AML-193 (cell line): ENCODE measurements at regions not wholly inside any gene's neighbourhood (a gene's known extent, or its start where the extent isn't known, plus 50 kb on each side); places are given as distances from the start of the nearest gene placed in this dataset.
"Not testable (repeated sequence)": the region's sequence is repeated elsewhere in the genome, so short reads cannot be mapped to it uniquely, and the experiment has no call there.

Experiments used
- DNase-seq, 2 experiments: peaks; one replicate each; lab custom pipeline; 2025; lab: John Stamatoyannopoulos, UW

DNA sequence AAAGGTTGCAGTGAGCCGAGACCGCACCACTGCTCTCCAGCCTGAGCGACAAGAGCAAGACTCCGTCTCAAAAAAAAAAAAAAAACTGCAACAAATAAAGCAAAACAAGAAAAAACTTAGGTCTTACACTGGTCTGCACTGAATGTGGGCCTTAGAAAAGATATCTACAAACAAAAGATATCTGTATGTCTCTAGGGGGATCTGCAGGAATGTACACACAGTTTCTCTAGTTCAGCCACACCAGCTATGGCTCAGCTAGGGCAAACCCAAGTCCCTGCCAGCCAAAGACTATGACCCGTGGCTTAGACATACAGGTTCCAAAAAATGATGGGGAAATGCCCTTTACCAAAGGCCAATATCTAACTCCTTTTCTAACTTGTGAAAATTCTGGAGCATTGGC, 202.4 kb upstream of the KAZN start:
- DNase-seq, result no peak

DNA sequence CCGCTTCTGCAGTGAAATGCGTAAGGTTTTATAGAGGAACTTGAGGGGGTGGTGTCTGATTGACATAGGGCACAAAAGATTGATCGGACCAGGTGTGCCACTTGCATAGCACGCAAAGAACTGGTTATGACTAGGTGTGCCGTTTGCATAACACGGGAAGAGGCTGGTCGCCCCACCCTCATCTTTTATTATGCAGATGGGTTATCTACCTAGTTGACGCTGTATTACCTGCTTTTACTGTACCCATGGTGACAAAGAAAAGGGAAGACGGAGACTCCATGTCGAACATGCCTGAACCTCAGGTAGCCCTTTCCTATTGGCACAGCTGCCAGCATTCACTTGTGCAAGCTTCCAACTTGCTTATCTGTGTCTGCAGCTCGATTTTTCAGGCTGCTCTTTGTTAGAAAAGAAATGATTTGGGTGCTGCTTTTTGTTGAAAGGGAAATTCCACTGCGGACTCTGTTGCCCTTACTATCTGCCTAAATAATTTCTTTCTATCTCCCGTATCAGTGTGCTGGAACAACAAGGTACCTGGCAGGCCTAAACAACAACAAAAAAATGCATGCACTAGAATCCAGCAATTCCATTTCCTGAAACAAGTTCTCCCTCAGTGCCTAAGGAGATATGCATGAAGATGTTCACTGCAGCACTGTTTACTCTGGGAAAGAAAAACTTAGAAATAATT, 194.4 kb upstream of the KAZN start:
- no peak for DNase-seq

- no peak for DNase-seq
Observed at GRCh38 chr1:14404862-14405301, 193.6 kb upstream of the KAZN start.

GRCh38 chr1:14412235-14412634, 186.2 kb upstream of the KAZN start:
- no peak for DNase-seq

- DNase-seq, result no peak
Observed at GRCh38 chr1:14413819-14414490, 184.5 kb upstream of the KAZN start.

- no peak for DNase-seq
Observed at GRCh38 chr1:14415396-14415795, 183.1 kb upstream of the KAZN start.

GRCh38 chr1:14419778-14420218, 178.7 kb upstream of the KAZN start:
- DNase-seq, result not testable (repeated sequence)

DNA sequence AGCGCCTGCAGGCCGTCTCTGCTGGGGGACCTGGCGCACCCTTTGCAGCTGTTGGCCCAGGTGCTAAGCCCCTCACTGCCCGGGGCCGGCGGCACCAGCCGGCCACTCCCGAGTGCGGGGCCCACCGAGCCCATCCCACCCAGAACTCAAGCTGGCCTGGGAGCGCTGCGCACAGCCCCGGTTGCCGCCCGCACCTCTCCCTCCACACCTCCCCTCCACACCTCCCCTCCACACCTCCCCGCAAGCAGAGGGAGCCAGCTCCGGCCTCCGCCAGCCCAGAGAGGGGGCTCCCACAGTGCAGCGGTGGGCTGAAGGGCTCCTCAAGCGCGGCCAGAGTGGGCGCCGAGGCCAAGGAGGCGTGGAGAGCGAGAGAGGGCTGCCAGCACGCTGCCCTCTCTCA, 177.8 kb upstream of the KAZN start:
- no peak for DNase-seq

DNA sequence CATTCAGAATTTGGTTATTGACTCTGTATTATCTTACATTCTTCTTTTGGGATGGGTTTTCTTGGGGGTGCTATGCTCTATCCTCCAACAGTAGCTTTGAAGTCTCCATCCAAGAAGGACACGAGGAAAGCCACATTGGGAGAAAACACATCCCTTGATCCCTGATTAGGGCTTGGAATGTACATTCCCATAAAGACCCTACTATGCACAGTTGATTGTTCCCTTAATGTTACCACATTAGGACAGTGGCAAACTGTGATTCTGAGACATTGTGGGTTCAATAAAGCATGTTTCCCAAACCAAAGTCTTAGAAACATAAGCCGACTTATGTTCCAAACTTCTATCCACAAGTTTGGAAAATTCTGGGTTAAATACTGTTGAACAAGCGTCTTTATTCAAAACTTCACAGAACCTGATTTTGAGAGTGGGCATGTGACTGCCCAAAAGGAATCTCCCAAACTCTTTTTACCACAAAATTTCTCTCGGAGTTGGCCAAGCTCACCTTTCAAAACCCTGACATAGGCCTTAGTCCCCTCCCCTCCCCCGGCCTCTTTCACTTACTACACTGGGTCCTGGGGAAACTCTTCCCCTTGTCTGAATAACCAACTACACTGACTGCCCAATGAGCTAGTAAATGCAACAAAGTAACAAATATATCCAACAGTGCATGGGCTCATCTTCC, 177.0 kb upstream of the KAZN start:
- no peak for DNase-seq

DNA sequence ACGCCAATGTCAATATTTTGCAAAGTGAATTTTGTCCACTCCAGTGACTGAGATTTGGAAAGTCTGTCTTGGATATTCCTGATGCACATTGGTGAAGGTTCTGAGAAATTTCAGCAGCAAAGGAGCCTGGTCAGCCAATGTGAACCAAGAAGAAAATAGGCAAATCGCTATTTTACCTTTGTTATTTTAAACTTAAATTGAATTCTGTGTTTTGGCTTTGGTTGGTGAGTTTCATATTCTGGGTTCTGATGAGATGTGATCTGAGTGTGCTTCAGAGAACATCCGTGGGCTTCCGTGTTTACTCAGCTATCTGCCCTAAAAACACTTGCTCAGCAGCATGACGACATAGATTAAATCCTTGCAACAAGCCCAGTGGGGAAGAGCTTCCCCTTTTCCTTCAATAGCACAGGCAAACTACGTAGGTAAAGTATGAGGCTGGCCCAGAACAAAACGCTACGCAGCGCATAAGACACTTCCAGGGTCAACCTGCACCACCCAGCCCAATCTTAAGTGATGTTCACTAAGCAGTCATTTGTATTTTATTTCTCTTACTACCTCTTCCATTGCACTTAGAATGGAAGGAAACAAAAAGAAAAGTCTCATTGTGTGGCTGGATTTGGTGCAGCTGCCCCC, 176.4 kb upstream of the KAZN start:
- no peak for DNase-seq

- DNase-seq, result no peak
Observed at GRCh38 chr1:14424325-14425002, 174.0 kb upstream of the KAZN start.

DNA sequence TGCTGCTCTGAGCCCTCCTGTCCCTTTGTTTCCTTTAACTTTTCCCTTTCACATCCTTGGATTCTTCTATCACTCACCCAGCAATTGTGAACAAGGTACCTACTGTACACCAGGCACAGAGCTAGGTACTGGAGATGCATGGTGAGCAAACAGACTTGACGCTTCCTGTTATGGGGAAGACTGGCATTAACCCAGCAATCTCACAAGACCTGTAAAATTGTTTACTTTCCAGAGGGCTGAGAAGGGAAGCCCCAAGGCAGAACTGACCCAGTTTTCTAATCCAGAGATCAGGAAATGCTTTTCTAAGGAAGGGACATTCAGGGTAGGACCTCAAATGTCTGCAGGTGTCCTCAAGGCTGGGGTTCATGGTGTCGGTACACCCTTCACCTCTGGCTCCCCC, 171.6 kb upstream of the KAZN start:
- no peak for DNase-seq

DNA sequence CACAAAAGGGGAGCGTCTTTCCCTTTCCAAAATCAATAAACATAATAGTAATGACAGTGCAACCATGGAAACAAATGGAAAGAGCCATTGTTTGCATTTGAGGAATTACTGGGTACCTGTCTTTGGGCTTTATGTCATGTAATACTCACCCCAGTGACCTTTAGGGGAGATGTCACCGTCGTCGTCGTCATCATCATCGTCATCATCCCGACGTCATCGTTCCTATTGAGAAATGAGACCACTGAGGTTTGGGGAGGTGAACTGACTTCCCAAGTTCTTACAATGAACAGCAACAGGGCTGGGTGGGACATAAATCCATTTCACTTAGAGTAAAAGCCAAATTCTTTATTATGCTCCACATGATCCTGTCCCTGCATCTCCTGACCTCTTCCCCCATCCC, 168.9 kb upstream of the KAZN start:
- DNase-seq, result no peak

GRCh38 chr1:14432728-14433127, 165.8 kb upstream of the KAZN start:
- DNase-seq, result not testable (repeated sequence)

GRCh38 chr1:14435368-14436023, 163.0 kb upstream of the KAZN start:
- DNase-seq, result no peak

DNA sequence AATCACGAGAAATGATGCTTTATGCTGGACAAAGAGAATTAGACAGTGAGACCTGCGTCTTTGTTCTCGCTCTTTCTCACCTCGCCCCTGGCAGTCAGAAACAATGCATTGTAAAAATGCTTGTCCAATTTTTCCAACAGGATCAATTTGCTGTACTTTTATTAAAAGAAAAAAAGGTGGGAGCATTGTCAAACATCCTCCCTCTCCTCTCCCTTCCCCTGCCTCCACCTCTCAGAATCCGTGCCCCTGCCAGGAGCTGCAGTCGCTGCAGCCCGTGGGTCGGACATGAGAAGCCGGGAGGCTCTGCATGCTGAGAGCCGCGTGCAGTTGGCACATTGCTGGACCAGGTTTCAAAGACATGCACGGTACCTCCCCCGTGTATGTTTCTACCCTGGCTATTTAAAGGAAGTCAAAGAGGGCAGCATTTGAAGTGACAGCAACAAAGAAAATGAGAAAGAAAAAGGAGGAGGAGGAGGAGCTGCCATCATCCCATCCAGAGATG, 161.0 kb upstream of the KAZN start:
- DNase-seq, result no peak

DNA sequence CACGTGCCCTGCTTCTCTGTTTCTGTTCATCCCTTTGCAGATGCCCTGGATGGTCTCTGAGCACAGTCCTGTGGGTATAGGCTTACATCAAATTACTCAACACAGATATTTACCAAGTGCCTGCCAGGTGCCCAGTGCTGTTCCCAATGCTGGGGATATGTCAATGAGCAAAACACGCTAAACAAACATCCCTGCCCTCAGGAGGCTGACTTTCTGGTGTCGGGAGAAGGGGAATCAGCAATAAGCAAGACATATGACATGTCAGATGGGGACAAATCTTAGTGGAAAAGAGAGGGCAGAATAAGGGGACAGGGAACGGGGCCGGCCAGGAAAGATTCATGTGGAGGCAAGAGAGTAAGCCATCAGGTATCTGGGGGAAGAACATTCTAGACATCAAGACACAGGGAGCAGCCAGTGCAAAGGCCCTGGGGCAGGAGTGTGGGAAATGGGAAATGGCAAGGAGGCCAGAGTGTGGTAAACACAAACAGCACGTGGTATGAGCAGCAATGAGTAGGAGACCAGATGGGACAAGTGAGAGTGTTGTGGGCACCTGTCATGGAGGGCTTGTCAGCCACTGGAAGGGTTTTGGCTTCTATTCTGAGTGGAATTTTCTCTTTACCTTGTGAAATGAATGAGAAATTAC, 160.2 kb upstream of the KAZN start:
- no peak for DNase-seq

DNA sequence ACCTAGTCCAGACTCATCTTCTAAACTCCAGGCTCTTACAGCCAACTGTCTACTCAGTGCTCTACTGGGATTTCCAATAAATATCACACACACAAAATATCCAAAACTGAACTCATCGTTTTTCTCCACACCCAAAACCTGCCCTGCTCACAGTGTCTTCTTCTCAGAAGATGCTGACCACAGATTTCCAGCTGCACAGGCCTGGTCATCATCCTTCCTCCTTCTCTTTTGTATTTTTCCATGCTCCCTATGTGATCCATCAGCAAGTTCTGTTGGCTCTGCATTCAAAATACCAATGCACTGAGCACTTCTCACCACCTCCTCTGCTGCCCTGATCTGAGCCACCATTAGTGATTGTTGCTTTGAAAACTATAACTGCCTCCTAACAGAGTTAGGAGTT, 159.5 kb upstream of the KAZN start:
- no peak for DNase-seq

DNA sequence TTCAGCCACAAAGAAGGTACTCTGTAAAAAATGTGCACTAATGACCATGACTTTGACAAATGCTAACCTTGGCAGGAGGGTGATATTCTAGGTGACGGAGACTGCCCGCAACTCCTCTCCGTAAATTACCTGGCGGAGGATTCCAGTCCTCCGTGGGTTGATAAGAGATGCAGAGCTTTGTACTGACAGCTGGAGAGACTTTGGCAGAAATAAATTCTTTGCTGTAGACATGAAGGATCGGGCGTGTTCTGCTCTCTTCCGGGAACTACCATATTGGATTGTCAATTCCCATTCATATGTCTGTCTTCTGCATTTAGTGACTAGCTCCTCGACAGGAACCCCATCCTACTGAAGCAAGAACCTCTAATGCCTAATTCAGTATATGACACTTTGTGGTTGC, 158.3 kb upstream of the KAZN start:
- no peak for DNase-seq

GRCh38 chr1:14440731-14441130, 157.8 kb upstream of the KAZN start:
- DNase-seq, result no peak

- DNase-seq, result no peak
Observed at GRCh38 chr1:14441302-14441741, 157.2 kb upstream of the KAZN start.
